DND-41 (cell line): ENCODE measurements at regions not wholly inside any gene's neighbourhood (a gene's known extent, or its start where the extent isn't known, plus 50 kb on each side); places are given as distances from the start of the nearest gene placed in this dataset.

Experiments used
- CTCF ChIP-seq: IDR thresholded peaks from 2 replicates; pipeline ENCODE4 v1.5.1; 2012; ENCODE audit warnings: borderline replicate concordance, low read length, moderate library complexity, mild to moderate bottlenecking; ENCODE audit not compliant: poor library complexity, severe bottlenecking; ENCODE audit errors: extremely low read depth
- EZH2 ChIP-seq: IDR thresholded peaks from 3 replicates; pipeline ENCODE4 v1.6.1; 2012; ENCODE audit warnings: borderline replicate concordance, low read depth, mild to moderate bottlenecking, moderate library complexity, low read length, inconsistent platforms; ENCODE audit not compliant: severe bottlenecking

GRCh38 chr14:89621009-89621421 lies 204.0 kb upstream of the FOXN3 start:
- TF ChIP-seq EZH2 (no peak), CTCF (no peak)
